Endothelial cell of umbilical vein (primary cell): ENCODE measurements at regions not wholly inside any gene's neighbourhood (a gene's known extent, or its start where the extent isn't known, plus 50 kb on each side); places are given as distances from the start of the nearest gene placed in this dataset.

Experiments used
- BruUV-seq: library from RNA; stranded (reverse); fragments of 400-500 nt; replicated peaks from 2 replicates; lab custom pipeline; 2021; lab: Mats Ljungman, UMichigan
- CTCF ChIA-PET: fragments of 300-600, 350-600 bp; sonication (Branson Sonifier 250); formaldehyde crosslinking; loops from one replicate; lab custom pipeline; 2021; ENCODE audit warnings: antibody characterized with exemption, inconsistent platforms; lab: Charles Lee
- POLR2A ChIA-PET: fragments of 300-600, 350-600 bp; sonication (Branson Sonifier 250); formaldehyde crosslinking; loops from one replicate; lab custom pipeline; 2021; ENCODE audit warnings: antibody characterized with exemption, inconsistent platforms; lab: Charles Lee
- DNase-seq: peaks from one replicate; pipeline ENCODE4 v3.0.0-alpha.2; 2011; ENCODE audit warnings: low read depth, low spot score
- FAIRE-seq: peaks from 2 replicates; lab custom pipeline; 2011; peaks lifted over from hg19 to GRCh38; lab: Jason Lieb, UNC
- H2AFZ ChIP-seq: 2 replicates; pipeline ENCODE4 v1.6.0; 2012; ENCODE audit warnings: low read depth, low read length, control low read depth, inconsistent platforms
- H3K27ac ChIP-seq: 2 replicates; pipeline ENCODE4 v1.5.1; 2011; ENCODE audit warnings: low read depth, mild to moderate bottlenecking, control low read depth, low read length, moderate library complexity; ENCODE audit not compliant: insufficient read depth
- H3K27me3 ChIP-seq, 2 experiments: 2 replicates each; pipeline versions ENCODE4 v1.6.0 to v1.6.1; 2011; ENCODE audit warnings: low read length in 2 of 2, mixed read lengths in 1 of 2; ENCODE audit not compliant: control insufficient read depth in 2 of 2, insufficient read depth in 2 of 2
- H3K36me3 ChIP-seq, 2 experiments: 2 replicates in 1 of 2; 3 replicates in 1 of 2; pipeline ENCODE4 v1.5.1; 2011; ENCODE audit warnings: low read length in 2 of 2, mild to moderate bottlenecking in 1 of 2, moderate library complexity in 1 of 2; ENCODE audit not compliant: control insufficient read depth in 2 of 2, insufficient read depth in 2 of 2; ENCODE audit errors: extremely low read depth in 1 of 2
- H3K4me1 ChIP-seq: 3 replicates; pipeline ENCODE4 v1.5.1; 2011; ENCODE audit warnings: mild to moderate bottlenecking, low read length; ENCODE audit not compliant: control insufficient read depth, insufficient read depth; ENCODE audit errors: extremely low read depth
- H3K4me2 ChIP-seq: 2 replicates; pipeline ENCODE4 v1.6.1; 2011; ENCODE audit warnings: low read length, control low read depth, mixed read lengths; ENCODE audit not compliant: insufficient read depth
- H3K4me3 ChIP-seq, 3 experiments: fragments of 200-600 bp in 1 of 3; sonication (generic), shearing (Covaris generic) in 1 of 3; replicated peaks in 1 of 3; 2 replicates each; pipeline ENCODE4 v1.5.1; 2011 to 2016; ENCODE audit warnings: control low read depth in 3 of 3, low read length in 3 of 3, mild to moderate bottlenecking in 2 of 3, inconsistent platforms in 1 of 3, low read depth in 1 of 3, moderate library complexity in 1 of 3; ENCODE audit not compliant: insufficient read depth in 1 of 3
- H3K79me2 ChIP-seq: 2 replicates; pipeline ENCODE4 v1.6.0; 2012; ENCODE audit warnings: low read length, inconsistent platforms; ENCODE audit not compliant: control insufficient read depth, insufficient read depth
- H3K9ac ChIP-seq: replicated peaks from 2 replicates; pipeline ENCODE3; 2011; ENCODE audit warnings: low read length, control low read depth; ENCODE audit not compliant: insufficient read depth; ENCODE audit errors: extremely low read depth
- H3K9me1 ChIP-seq: replicated peaks from 3 replicates; pipeline ENCODE4 v1.6.0; 2011; ENCODE audit warnings: mild to moderate bottlenecking, low read length; ENCODE audit not compliant: control insufficient read depth, insufficient read depth; ENCODE audit errors: extremely low read depth
- H3K9me3 ChIP-seq: replicated peaks from 2 replicates; pipeline ENCODE4 v1.5.1; 2012; ENCODE audit warnings: low read length, inconsistent platforms; ENCODE audit not compliant: control insufficient read depth, insufficient read depth
- H4K20me1 ChIP-seq: replicated peaks from 2 replicates; pipeline ENCODE3; 2011; ENCODE audit warnings: mild to moderate bottlenecking, low read length; ENCODE audit not compliant: control insufficient read depth, insufficient read depth; ENCODE audit errors: extremely low read depth
- EZH2 ChIP-seq: IDR thresholded peaks from 2 replicates; pipeline ENCODE4 v1.6.1; 2012; ENCODE audit warnings: borderline replicate concordance, low read depth, mild to moderate bottlenecking, moderate library complexity, low read length, inconsistent platforms; ENCODE audit not compliant: severe bottlenecking
- FOS ChIP-seq: IDR thresholded peaks from 2 replicates; pipeline ENCODE4 v1.6.1; 2011; ENCODE audit warnings: mild to moderate bottlenecking, low read length, moderate library complexity, borderline replicate concordance; ENCODE audit not compliant: insufficient read depth
- GATA2 ChIP-seq: IDR thresholded peaks from 2 replicates; pipeline ENCODE4 v1.7.0; 2011; ENCODE audit warnings: low read depth, mild to moderate bottlenecking, moderate library complexity, mixed read lengths, low read length; ENCODE audit not compliant: insufficient read length, insufficient read depth
- JUN ChIP-seq: IDR thresholded peaks from 2 replicates; pipeline ENCODE4 v1.6.1; 2011; ENCODE audit warnings: borderline replicate concordance, low read depth; ENCODE audit not compliant: insufficient read length, insufficient read depth
- MYC ChIP-seq: IDR thresholded peaks from one replicate; pipeline ENCODE4 v1.6.1; 2011; ENCODE audit warnings: mild to moderate bottlenecking, low read depth, low read length
- POLR2A ChIP-seq: IDR thresholded peaks from 2 replicates; pipeline ENCODE4 v1.6.1; 2012; ENCODE audit warnings: low read depth, mild to moderate bottlenecking, control low read depth, low read length
- POLR2AphosphoS5 ChIP-seq: IDR thresholded peaks from 2 replicates; pipeline ENCODE4 v1.6.1; 2012; ENCODE audit warnings: low read depth, mild to moderate bottlenecking, control low read depth, low read length, moderate library complexity; ENCODE audit not compliant: insufficient read depth
- dilution Hi-C: fragments of 300-500 bp; cut with MboI; formaldehyde crosslinking; loops from one replicate; pipeline ENCODE4 v1.15.0; 2019; ENCODE audit warnings: low sequenced_read_pairs; ENCODE audit not compliant: extremely low pct_ligation_motif_present
- intact Hi-C: fragments of 100-400 bp; cut with micrococcal nuclease; formaldehyde crosslinking; loops from one replicate; pipeline ENCODE4 v1.10.0; 2022
- TF ChIP-seq, protein P1 (sequence below): IDR thresholded peaks from 2 replicates; pipeline ENCODE4 v1.6.1; 2011; ENCODE audit not compliant: insufficient read depth, insufficient read length
- TF ChIP-seq, protein P2 (sequence below), 2 donors: IDR thresholded peaks; 1 replicate in 1 of 2; 2 replicates in 1 of 2; pipeline ENCODE4 v1.5.1; 2011; ENCODE audit warnings: low read length in 2 of 2, mild to moderate bottlenecking in 2 of 2, moderate library complexity in 2 of 2, control low read depth in 1 of 2, inconsistent platforms in 1 of 2, low read depth in 1 of 2; ENCODE audit not compliant: insufficient read depth in 1 of 2; ENCODE audit errors: extremely low read depth in 1 of 2

DNA sequence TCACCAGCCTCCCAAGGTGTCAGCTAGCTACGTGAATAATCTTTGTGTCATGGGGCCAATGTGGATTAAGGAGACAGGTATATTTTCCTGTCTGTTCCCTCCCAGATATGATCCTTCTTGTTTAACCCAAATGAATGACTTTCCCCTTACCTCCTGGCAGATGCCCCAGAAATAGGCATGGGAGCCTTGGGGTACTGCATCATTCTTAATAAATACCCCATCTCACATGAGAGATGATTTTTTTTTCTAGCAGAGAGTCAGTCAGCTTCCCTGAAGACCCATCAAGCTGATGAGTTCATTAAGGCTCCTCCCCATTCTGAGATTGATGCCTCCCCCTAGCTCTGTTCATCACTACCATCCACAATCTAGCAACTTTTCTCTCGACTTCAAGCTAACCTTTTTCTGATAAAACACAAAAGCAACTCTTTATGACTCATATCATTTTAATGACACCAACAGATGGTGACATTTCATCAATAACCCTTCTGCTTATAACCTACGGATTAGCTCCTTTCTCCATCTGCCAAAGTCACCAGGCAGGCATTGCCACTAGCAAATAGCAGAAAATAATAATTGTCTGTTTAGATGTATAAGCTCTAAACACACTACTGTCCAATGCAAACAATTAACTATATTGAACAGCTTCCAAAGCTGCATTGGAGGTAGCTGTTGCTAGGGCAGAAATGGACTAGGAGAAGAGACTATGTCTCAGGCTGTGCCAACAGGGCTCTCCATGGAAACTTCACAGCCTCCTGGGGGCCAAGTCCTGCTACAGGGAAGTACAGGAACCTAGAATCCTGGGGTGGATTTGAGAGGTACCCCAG, 143.7 kb downstream of the ACER2 start:
- Histone ChIP-seq H3K4me3 (no peak overlapping the region), H3K79me2 (no peaks in the 10 kb centered on the region), H3K4me2 (no peak overlapping the region), H3K4me1 (no peaks in the 10 kb centered on the region), H3K9ac (no peak overlapping the region), H3K36me3 (no peaks in the 10 kb centered on the region), H3K9me3 (no peaks in the 10 kb centered on the region), H3K27ac (no peak overlapping the region), H2AFZ (no peak overlapping the region), H3K27me3 (no peaks in the 10 kb centered on the region), H3K9me1 (no peaks in the 10 kb centered on the region), H4K20me1 (no peaks in the 10 kb centered on the region)
- ChIA-PET CTCF (no interaction called here), POLR2A (no interaction called here)
- DNase-seq = no peak
- TF ChIP-seq GATA2 (no peak), JUN (no peak), EZH2 (no peak), MYC (no peak), FOS (no peak), POLR2AphosphoS5 (no peak), POLR2A (no peak)
- TF ChIP-seq, protein P1, sequence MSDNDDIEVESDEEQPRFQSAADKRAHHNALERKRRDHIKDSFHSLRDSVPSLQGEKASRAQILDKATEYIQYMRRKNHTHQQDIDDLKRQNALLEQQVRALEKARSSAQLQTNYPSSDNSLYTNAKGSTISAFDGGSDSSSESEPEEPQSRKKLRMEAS = no peak
- TF ChIP-seq, protein P2, sequence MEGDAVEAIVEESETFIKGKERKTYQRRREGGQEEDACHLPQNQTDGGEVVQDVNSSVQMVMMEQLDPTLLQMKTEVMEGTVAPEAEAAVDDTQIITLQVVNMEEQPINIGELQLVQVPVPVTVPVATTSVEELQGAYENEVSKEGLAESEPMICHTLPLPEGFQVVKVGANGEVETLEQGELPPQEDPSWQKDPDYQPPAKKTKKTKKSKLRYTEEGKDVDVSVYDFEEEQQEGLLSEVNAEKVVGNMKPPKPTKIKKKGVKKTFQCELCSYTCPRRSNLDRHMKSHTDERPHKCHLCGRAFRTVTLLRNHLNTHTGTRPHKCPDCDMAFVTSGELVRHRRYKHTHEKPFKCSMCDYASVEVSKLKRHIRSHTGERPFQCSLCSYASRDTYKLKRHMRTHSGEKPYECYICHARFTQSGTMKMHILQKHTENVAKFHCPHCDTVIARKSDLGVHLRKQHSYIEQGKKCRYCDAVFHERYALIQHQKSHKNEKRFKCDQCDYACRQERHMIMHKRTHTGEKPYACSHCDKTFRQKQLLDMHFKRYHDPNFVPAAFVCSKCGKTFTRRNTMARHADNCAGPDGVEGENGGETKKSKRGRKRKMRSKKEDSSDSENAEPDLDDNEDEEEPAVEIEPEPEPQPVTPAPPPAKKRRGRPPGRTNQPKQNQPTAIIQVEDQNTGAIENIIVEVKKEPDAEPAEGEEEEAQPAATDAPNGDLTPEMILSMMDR (IDR thresholded peaks at IDR 0.05; ENCODE audit: extremely low read depth in 1 of 2, insufficient read depth in 1 of 2, low read depth in 1 of 2, low read length in 2 of 2) = no peak
- intact Hi-C loops (no loop called here), dilution Hi-C loops (no loop called here)
- FAIRE-seq = no peak
- no TSS peak for BruUV-seq
